Hepatocyte (in vitro differentiated cells): ENCODE measurements at regions not wholly inside any gene's neighbourhood (a gene's known extent, or its start where the extent isn't known, plus 50 kb on each side); places are given as distances from the start of the nearest gene placed in this dataset.

ENCODE experiments used
- EZH2 ChIP-seq: fragments of 200-600 bp; sonication (generic); IDR thresholded peaks from 2 replicates; pipeline ENCODE4 v1.6.1; 2016; ENCODE audit warnings: antibody characterized with exemption, mild to moderate bottlenecking, borderline replicate concordance
- EZH2phosphoT487 ChIP-seq: fragments of 200-600 bp; sonication (generic); IDR thresholded peaks from one replicate; pipeline ENCODE4 v1.6.1; 2018; ENCODE audit warnings: antibody characterized with exemption, mild to moderate bottlenecking, low read depth, moderate library complexity; ENCODE audit not compliant: unreplicated experiment, severe bottlenecking
- TF ChIP-seq, protein P1 (sequence below): fragments of 200-600 bp; sonication (generic); IDR thresholded peaks from 2 replicates; pipeline ENCODE4 v1.5.1; 2016; ENCODE audit warnings: antibody characterized with exemption, mild to moderate bottlenecking; ENCODE audit not compliant: poor library complexity

DNA sequence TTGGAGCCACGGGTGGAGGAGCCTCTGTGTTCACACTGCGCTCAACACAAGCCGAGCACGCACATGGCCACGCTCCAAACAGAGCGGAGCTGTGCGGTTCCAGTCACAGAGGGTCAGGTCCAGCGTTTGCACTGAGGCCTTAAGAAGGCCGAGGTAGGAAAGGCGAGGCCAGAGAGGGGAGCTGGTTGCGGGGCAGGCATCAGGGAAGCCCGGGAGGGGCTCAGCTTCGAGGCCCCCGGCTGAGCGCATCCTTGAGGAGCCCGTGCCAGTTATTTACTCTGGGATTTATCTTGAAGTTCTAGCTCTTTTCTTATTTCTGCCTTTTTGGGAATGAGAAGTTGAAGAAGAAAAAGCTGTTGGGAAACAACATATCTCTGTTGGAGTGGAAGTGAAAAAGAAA, 140.8 kb downstream of the IRX1 start:
- TF ChIP-seq, protein P1, sequence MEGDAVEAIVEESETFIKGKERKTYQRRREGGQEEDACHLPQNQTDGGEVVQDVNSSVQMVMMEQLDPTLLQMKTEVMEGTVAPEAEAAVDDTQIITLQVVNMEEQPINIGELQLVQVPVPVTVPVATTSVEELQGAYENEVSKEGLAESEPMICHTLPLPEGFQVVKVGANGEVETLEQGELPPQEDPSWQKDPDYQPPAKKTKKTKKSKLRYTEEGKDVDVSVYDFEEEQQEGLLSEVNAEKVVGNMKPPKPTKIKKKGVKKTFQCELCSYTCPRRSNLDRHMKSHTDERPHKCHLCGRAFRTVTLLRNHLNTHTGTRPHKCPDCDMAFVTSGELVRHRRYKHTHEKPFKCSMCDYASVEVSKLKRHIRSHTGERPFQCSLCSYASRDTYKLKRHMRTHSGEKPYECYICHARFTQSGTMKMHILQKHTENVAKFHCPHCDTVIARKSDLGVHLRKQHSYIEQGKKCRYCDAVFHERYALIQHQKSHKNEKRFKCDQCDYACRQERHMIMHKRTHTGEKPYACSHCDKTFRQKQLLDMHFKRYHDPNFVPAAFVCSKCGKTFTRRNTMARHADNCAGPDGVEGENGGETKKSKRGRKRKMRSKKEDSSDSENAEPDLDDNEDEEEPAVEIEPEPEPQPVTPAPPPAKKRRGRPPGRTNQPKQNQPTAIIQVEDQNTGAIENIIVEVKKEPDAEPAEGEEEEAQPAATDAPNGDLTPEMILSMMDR: no peak
- TF ChIP-seq EZH2phosphoT487 (no peak), EZH2 (no peak)
